Transverse colon (tissue), 4 donors: ENCODE measurements at regions not wholly inside any gene's neighbourhood (a gene's known extent, or its start where the extent isn't known, plus 50 kb on each side); places are given as distances from the start of the nearest gene placed in this dataset.

Experiments
- POLR2A ChIP-seq: fragments of 450-650 bp; IDR thresholded peaks from one replicate; pipeline ENCODE4 v1.6.1; 2016; ENCODE audit warnings: antibody characterized with exemption, mild to moderate bottlenecking, moderate library complexity
- POLR2AphosphoS5 ChIP-seq, 3 donors: sonication (generic); formaldehyde crosslinking; IDR thresholded peaks; one replicate each; pipeline ENCODE4 v1.6.1; 2016; ENCODE audit warnings: antibody characterized with exemption in 3 of 3
- TF ChIP-seq, protein P1 (sequence below), 5 experiments: fragments of 200-600 bp in 3 of 5; fragments of 450-650 bp in 2 of 5; sonication (generic) in 3 of 5; IDR thresholded peaks; 1 replicate in 2 of 5; 2 replicates in 3 of 5; pipeline ENCODE4 v1.5.1; 2016 to 2017; ENCODE audit warnings: antibody characterized with exemption in 5 of 5, inconsistent platforms in 3 of 5, mild to moderate bottlenecking in 2 of 5, moderate library complexity in 1 of 5

DNA sequence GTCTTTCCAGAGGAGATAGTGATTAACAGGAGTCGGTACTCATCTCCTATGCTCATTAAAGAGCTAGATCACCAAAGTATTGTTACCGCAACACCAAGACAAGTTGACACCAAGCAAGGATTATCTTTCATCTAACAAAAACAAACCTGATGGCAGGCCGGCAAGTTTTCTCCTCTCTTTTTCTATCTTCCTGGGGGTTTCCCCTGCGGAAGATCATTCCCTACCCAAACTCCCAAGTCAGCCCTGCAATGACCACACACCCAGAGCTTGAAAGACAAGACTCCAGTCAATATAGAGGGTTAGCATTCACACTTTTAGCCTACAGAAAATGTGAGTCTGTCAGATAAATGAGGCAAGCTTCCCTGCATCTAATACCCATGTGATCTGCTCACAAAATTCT is 312.1 kb downstream of the SOX9 start:
- TF ChIP-seq, protein P1, sequence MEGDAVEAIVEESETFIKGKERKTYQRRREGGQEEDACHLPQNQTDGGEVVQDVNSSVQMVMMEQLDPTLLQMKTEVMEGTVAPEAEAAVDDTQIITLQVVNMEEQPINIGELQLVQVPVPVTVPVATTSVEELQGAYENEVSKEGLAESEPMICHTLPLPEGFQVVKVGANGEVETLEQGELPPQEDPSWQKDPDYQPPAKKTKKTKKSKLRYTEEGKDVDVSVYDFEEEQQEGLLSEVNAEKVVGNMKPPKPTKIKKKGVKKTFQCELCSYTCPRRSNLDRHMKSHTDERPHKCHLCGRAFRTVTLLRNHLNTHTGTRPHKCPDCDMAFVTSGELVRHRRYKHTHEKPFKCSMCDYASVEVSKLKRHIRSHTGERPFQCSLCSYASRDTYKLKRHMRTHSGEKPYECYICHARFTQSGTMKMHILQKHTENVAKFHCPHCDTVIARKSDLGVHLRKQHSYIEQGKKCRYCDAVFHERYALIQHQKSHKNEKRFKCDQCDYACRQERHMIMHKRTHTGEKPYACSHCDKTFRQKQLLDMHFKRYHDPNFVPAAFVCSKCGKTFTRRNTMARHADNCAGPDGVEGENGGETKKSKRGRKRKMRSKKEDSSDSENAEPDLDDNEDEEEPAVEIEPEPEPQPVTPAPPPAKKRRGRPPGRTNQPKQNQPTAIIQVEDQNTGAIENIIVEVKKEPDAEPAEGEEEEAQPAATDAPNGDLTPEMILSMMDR (IDR thresholded peaks at IDR 0.05), result no peak
- no peak for TF ChIP-seq POLR2A
- TF ChIP-seq POLR2AphosphoS5 (IDR thresholded peaks at IDR 0.05), result no peak
